T-helper 1 cell treated with Interleukin-12 subunit alpha and Interleukin-12 subunit beta and Interleukin-4 antibody, amounts not matched to agents 30 ng/mL and 1 ng/mL, for 36 hours (primary cell): ENCODE measurements at regions not wholly inside any gene's neighbourhood (a gene's known extent, or its start where the extent isn't known, plus 50 kb on each side); places are given as distances from the start of the nearest gene placed in this dataset.
"Not testable (repeated sequence)": the region's sequence is repeated elsewhere in the genome, so short reads cannot be mapped to it uniquely, and the experiment has no call there.

Experiments used
- intact Hi-C: fragments of 100-400 bp; cut with micrococcal nuclease; formaldehyde crosslinking; loops from one replicate; pipeline ENCODE4 v1.15.1; 2024

GRCh38 chr2:87569689-87570397, 178.0 kb upstream of the PLGLB2 start:
- intact Hi-C loops: not testable (repeated sequence)

GRCh38 chr2:87571889-87572465, 175.9 kb upstream of the PLGLB2 start:
- intact Hi-C loops: not testable (repeated sequence)

DNA sequence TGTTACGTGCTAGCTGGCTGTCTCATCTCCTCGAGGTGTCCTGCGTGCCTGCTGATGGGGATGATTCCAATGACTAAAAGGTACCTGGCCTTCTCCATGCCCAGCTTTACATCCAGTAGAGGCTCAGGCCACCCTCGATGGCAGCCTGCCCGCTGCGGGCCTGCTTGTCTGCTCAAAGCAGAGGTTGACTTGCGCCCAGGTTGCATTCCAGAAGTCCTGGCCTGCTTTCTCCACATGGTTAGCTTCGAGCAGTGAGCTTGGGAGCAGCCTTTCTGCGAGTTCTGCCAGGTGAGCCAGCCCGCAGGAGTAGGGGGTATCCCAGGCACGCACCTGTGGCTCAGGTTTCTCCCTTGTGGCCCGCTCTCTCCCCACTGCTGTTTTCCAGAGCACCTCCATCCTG, 175.0 kb upstream of the PLGLB2 start:
- intact Hi-C loops: not testable (repeated sequence)

GRCh38 chr2:87573386-87574192, 174.3 kb upstream of the PLGLB2 start:
- intact Hi-C loops: not testable (repeated sequence)

DNA sequence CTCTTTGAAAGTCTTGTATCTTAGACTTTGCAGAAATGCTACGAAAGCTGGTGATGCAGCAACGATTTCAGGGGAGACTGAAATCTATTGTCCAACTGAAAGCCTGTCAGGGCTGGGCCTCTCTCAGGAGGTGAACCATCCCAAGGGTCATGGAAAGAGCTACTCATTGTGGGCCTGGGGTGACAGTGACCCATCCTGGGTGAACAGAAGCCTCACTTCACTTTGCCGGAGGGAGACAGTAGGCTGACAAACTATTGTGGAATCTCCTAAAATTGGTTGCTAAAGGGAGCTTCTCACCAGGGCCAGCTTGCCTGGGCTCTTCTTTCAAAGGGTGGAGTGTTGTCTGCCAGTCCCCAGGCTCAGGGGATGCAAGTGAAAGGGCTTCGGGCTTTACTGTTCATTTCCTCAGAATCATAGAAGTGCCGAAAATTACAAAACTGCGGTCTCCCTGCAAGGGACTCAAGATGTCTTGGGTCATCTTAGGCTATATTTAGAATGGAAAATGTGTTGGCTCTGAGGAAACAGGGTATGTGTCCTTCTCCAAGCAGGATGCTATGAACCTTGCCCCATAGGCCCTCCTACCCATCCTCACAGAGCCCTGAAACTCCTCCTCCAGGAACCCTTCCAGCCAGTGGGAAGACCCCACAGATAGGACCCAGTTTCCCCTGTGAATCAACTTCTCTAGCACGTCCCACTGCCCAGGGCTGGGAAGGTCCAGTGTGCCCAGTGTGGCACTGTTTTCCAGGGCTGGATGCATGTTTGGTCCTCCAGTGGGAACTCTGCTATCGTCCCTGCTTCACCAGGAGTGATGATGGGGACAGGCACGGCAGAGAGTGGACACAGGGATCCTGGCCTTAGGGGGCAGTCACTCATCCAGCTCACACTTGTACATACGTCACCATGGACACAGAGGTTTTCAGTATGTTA, 173.4 kb upstream of the PLGLB2 start:
- intact Hi-C loops: not testable (repeated sequence)

- intact Hi-C loops: not testable (repeated sequence)
These were observed 172.7 kb upstream of the PLGLB2 start for GRCh38 chr2:87575138-87575537.

- intact Hi-C loops: not testable (repeated sequence)
These were observed 170.5 kb upstream of the PLGLB2 start for GRCh38 chr2:87577358-87577757.

DNA sequence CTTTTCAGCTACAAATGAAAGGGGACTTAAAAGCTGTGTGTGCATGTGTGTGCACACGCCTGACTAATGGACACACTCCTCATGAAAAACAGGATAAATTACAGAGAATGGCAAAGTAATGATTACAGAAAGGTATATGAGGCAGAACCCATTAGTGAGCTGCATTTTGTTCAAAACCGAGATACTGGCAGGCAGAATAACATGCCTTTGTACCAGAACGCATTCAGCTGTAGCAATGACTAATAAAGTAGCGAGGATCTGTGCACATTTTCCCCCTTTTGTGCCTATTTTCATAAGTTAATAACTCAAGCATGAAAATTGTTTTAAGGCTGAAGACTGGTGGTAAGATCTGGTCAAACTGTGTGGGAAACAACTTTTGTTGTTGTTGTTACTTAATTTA, 165.7 kb upstream of the PLGLB2 start:
- intact Hi-C loops: not testable (repeated sequence)

GRCh38 chr2:87582579-87582978, 165.3 kb upstream of the PLGLB2 start:
- intact Hi-C loops: not testable (repeated sequence)

- intact Hi-C loops: not testable (repeated sequence)
These were observed 164.5 kb upstream of the PLGLB2 start for GRCh38 chr2:87583370-87583769.

DNA sequence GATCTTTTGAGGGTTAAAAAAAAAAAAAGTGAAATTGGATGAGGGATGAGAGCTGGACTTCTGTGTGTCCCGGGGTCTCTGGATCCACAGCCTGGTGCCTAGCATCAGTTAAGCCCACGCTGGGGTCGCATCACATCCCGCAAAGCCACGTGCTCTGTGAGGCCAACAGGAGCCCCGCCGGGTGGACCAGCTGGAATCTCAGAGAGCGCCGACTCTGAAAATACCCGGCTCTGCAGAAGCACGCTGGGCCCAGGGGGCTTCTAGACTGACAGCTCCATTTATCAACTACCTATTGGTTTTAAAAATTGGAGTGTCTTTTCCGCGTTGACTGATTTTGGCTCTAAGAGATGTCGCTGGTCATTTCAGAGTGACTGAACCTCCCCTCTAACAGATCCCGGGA, 164.1 kb upstream of the PLGLB2 start:
- intact Hi-C loops: not testable (repeated sequence)

GRCh38 chr2:87584268-87584906, 163.5 kb upstream of the PLGLB2 start:
- intact Hi-C loops: not testable (repeated sequence)

- intact Hi-C loops: not testable (repeated sequence)
These were observed 160.0 kb upstream of the PLGLB2 start for GRCh38 chr2:87587934-87588333.

DNA sequence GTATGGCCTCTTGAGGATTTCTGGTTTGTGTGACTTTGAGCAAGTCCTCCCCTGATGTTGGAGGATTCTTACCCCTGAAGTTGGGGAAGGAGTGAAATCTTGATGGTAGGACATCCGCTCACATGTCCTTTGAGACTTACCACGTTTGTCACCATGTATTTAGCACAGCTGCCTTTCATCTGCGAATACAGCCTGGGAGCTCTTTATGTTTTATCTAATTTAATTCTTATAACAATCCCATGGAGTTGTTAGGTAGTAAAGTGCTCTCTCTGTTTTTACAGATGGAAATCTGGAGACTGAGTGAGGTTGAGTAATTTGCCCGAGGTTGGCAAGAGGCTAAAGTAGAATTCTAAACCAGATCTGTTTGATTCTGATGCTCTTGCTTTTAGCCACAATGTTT, 154.9 kb upstream of the PLGLB2 start:
- intact Hi-C loops: not testable (repeated sequence)

DNA sequence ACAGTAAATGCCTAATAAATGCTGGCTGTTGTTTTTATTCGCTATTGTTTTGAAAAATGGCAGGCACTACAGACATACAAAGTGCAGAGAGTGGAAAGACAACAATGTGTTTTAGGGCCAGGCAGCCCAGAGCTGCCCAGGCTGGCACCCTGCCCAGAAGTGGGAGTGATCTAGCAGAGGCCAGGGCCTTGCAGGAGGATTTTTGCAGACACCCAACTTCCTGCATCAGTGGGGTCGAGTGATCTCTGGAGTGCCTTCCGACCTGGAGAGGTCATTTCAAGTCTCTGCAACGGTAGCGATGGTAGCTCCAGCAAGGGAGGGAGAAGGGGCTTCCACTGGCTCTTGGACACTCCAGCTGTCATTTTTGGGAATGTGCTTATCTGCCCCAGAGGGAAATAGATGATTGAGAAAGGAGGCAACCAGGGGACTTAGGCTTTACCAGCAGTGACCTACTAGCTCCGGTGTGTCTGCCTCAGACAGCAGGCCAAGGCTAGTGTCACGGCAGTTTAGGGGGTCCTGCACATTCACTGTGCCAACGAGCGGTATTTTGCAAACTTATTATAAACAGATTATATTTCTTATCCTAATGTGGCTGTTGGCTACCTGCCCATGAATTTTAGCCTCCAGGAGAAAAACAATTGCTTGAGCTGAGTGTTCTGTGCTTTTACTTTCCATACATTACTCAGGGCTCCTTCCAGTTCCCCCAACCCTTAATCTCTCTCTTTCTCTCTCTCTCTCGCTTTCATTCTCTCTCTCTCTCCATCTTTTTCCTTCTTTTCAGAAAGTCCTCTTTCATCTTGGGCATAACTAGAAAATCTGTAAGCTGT, 153.9 kb upstream of the PLGLB2 start:
- intact Hi-C loops: not testable (repeated sequence)

- intact Hi-C loops: not testable (repeated sequence)
These were observed 153.3 kb upstream of the PLGLB2 start for GRCh38 chr2:87594611-87594992.

- intact Hi-C loops: not testable (repeated sequence)
These were observed 152.9 kb upstream of the PLGLB2 start for GRCh38 chr2:87595017-87595416.

DNA sequence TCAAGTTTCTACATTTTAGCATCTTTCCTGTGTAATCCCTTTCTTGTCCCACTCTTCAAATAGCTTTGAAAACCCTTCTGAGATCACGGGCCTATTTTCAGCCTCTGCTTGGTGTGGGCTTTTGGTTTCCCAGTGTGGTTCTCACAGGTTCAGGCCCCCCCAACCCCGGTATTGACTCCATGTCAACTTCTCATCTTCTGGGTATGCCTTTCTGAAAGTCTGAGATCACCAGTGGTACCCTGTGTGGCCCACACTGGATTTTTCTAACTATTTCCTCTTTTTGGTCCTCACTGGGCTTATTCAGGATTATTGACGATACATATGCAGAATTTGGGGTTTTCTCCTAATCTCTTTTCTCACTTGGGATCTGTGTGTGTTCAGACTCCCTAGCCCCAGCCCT, 146.9 kb upstream of the PLGLB2 start:
- intact Hi-C loops: not testable (repeated sequence)

- intact Hi-C loops: not testable (repeated sequence)
These were observed 145.8 kb upstream of the PLGLB2 start for GRCh38 chr2:87602118-87602517.

- intact Hi-C loops: not testable (repeated sequence)
These were observed 145.2 kb upstream of the PLGLB2 start for GRCh38 chr2:87602728-87603127.
